ENCODE measurements at regions not wholly inside any gene's neighbourhood (a gene's known extent, or its start where the extent isn't known, plus 50 kb on each side); places are given as distances from the start of the nearest gene placed in this dataset.

GRCh38 chr2:167616997-167617396 is 630.4 kb downstream of the STK39 start:
- Mint-ChIP-seq H3K27me3 (ENCODE audit: unreplicated experiment) (no peaks in the 10 kb centered on the region), H3K4me3 (ENCODE audit: unreplicated experiment) (no peak overlapping the region), H3K4me1 (ENCODE audit: unreplicated experiment) (no peaks in the 10 kb centered on the region), H3K36me3 (ENCODE audit: low read depth, unreplicated experiment) (no peaks in the 10 kb centered on the region), H3K27ac (ENCODE audit: unreplicated experiment) (no peak overlapping the region), H3K9me3 (ENCODE audit: unreplicated experiment) (no peaks in the 10 kb centered on the region)
- TF ChIP-seq CTCF (IDR thresholded peaks at IDR 0.05; ENCODE audit: unreplicated experiment) = no peak
- DNase-seq (ENCODE audit: low spot score) = no peak

DNA sequence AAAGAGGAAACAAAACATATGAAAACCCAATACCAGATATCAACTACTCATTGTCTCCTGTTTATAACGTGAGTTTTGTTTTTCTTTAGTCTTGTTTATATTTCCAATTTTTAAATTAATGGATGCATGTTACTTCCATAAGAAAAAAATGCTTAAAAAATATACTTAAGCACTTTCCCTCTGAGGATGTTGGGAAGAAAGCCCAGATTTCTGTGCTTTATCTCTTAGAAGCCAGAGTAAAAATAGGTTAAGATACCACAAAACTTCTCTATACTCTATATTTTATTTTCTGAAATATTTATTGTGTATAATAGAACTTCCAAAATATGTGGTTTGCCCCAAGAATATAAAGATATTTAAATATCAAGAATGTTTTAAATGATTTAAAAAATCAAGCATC is 633.9 kb downstream of the STK39 start:
- no peaks in the 10 kb centered on the region for H3K9me3 Mint-ChIP-seq (ENCODE audit: unreplicated experiment)
- H3K4me1 Mint-ChIP-seq (ENCODE audit: unreplicated experiment) = no peaks in the 10 kb centered on the region
- H3K27ac Mint-ChIP-seq (ENCODE audit: unreplicated experiment) = no peak overlapping the region
- TF ChIP-seq CTCF (IDR thresholded peaks at IDR 0.05; ENCODE audit: unreplicated experiment) = no peak
- no peaks in the 10 kb centered on the region for H3K27me3 Mint-ChIP-seq (ENCODE audit: unreplicated experiment)
- H3K36me3 Mint-ChIP-seq (ENCODE audit: low read depth, unreplicated experiment) = no peaks in the 10 kb centered on the region
- no peak for DNase-seq (ENCODE audit: low spot score)
- H3K4me3 Mint-ChIP-seq (ENCODE audit: unreplicated experiment) = no peak overlapping the region

- Mint-ChIP-seq H3K4me3 (ENCODE audit: unreplicated experiment) (no peak overlapping the region), H3K36me3 (ENCODE audit: low read depth, unreplicated experiment) (no peaks in the 10 kb centered on the region), H3K27me3 (ENCODE audit: unreplicated experiment) (no peaks in the 10 kb centered on the region), H3K4me1 (ENCODE audit: unreplicated experiment) (no peaks in the 10 kb centered on the region), H3K9me3 (ENCODE audit: unreplicated experiment) (no peaks in the 10 kb centered on the region), H3K27ac (ENCODE audit: unreplicated experiment) (no peak overlapping the region)
- no peak for DNase-seq (ENCODE audit: low spot score)
- TF ChIP-seq CTCF (IDR thresholded peaks at IDR 0.05; ENCODE audit: unreplicated experiment) = no peak
Measured at GRCh38 chr2:167608487-167608886, 638.9 kb downstream of the STK39 start.

GRCh38 chr2:167607731-167608130 is 639.7 kb downstream of the STK39 start:
- no peaks in the 10 kb centered on the region for H3K36me3 Mint-ChIP-seq (ENCODE audit: low read depth, unreplicated experiment)
- no peaks in the 10 kb centered on the region for H3K4me1 Mint-ChIP-seq (ENCODE audit: unreplicated experiment)

DNA sequence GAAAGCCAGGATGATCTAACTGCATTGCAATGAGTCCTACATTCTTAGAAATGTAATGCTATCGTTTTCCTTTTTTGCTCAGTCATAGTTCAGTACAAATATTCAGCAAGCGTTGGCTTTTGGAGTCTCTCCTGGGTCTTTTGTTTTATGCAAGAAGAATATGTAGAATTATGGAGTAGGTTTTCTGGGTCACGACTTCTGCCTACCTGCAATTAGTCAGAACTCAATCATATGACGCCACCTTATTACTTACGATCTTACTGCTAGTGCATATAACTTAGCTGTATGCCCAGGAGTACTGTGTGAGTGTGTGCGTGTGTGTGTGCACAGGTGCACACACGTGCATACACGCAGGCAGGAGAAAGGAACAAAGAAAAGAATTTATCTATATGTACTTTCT is 640.2 kb downstream of the STK39 start:
- no peak for DNase-seq (ENCODE audit: low spot score)
- H3K27me3 Mint-ChIP-seq (ENCODE audit: unreplicated experiment) = no peaks in the 10 kb centered on the region
- no peak overlapping the region for H3K27ac Mint-ChIP-seq (ENCODE audit: unreplicated experiment)
- H3K4me3 Mint-ChIP-seq (ENCODE audit: unreplicated experiment) = no peak overlapping the region
- no peaks in the 10 kb centered on the region for H3K4me1 Mint-ChIP-seq (ENCODE audit: unreplicated experiment)
- no peaks in the 10 kb centered on the region for H3K9me3 Mint-ChIP-seq (ENCODE audit: unreplicated experiment)
- no peak for TF ChIP-seq CTCF (IDR thresholded peaks at IDR 0.05; ENCODE audit: unreplicated experiment)
- H3K36me3 Mint-ChIP-seq (ENCODE audit: low read depth, unreplicated experiment) = no peaks in the 10 kb centered on the region

More at GRCh38 chr2:167607731-167608130, 639.7 kb downstream of the STK39 start:
- Mint-ChIP-seq H3K27me3 (ENCODE audit: unreplicated experiment) (no peaks in the 10 kb centered on the region), H3K27ac (ENCODE audit: unreplicated experiment) (no peak overlapping the region), H3K9me3 (ENCODE audit: unreplicated experiment) (no peaks in the 10 kb centered on the region), H3K4me3 (ENCODE audit: unreplicated experiment) (no peak overlapping the region)
- TF ChIP-seq CTCF (IDR thresholded peaks at IDR 0.05; ENCODE audit: unreplicated experiment) = no peak
- no peak for DNase-seq (ENCODE audit: low spot score)

Measured in endothelial cell (in vitro differentiated cells).